Muscle of leg (tissue), 3 donors: ENCODE measurements at regions not wholly inside any gene's neighbourhood (a gene's known extent, or its start where the extent isn't known, plus 50 kb on each side); places are given as distances from the start of the nearest gene placed in this dataset.

ENCODE experiments used
- DNase-seq: peaks from one replicate; pipeline ENCODE4 v3.0.0; 2013
- H3K27ac ChIP-seq: one replicate; pipeline ENCODE4 v1.5.1; 2013; ENCODE audit warnings: mild to moderate bottlenecking, low read length, control low read depth
- H3K27me3 ChIP-seq: one replicate; pipeline ENCODE4 v1.6.1; 2013; ENCODE audit warnings: low read length; ENCODE audit not compliant: control insufficient read depth, insufficient read depth
- H3K36me3 ChIP-seq: one replicate; pipeline ENCODE4 v1.6.1; 2013; ENCODE audit warnings: low read length; ENCODE audit not compliant: control insufficient read depth, insufficient read depth
- H3K4me1 ChIP-seq: one replicate; pipeline ENCODE4 v1.6.1; 2013; ENCODE audit warnings: low read length; ENCODE audit not compliant: control insufficient read depth, insufficient read depth
- H3K4me3 ChIP-seq: one replicate; pipeline ENCODE4 v1.5.1; 2013; ENCODE audit warnings: low read length, control low read depth
- H3K9me3 ChIP-seq: replicated peaks from 2 replicates; pipeline ENCODE4 v1.6.1; 2013; ENCODE audit warnings: low read depth, low read length; ENCODE audit not compliant: control insufficient read depth
- WGBS: methylation state at CpG from one replicate; pipeline ENCODE4 v1.1.5; 2013; ENCODE audit warnings: missing lambda C conversion rate; ENCODE audit not compliant: insufficient coverage; 5-methylcytosine and 5-hydroxymethylcytosine counted together

GRCh38 chr5:114206640-114207039 lies 155.2 kb upstream of the KCNN2 start:
- no peaks in the 10 kb centered on the region for H3K36me3 ChIP-seq
- H3K4me1 ChIP-seq, result no peaks in the 10 kb centered on the region
- no peaks in the 10 kb centered on the region for H3K9me3 ChIP-seq
- WGBS, result 100% methylated on average over 1 of the region's 3 CpGs
- no peak for DNase-seq
- no peaks in the 10 kb centered on the region for H3K27me3 ChIP-seq
- H3K27ac ChIP-seq, result no peak overlapping the region
- H3K4me3 ChIP-seq, result no peak overlapping the region

- Histone ChIP-seq H3K9me3 (no peaks in the 10 kb centered on the region), H3K27ac (no peak overlapping the region), H3K4me1 (no peaks in the 10 kb centered on the region), H3K36me3 (no peaks in the 10 kb centered on the region), H3K4me3 (no peak overlapping the region), H3K27me3 (no peaks in the 10 kb centered on the region)
- WGBS, result no CpG with 5 or more reads among the region's 3 CpGs
- DNase-seq, result no peak
Observed at GRCh38 chr5:114207615-114208014, 154.3 kb upstream of the KCNN2 start.

GRCh38 chr5:114208120-114208519 lies 153.8 kb upstream of the KCNN2 start:
- no peaks in the 10 kb centered on the region for H3K36me3 ChIP-seq
- H3K4me3 ChIP-seq, result no peak overlapping the region
- no peak for DNase-seq
- H3K27ac ChIP-seq, result no peak overlapping the region
- H3K27me3 ChIP-seq, result no peaks in the 10 kb centered on the region
- H3K4me1 ChIP-seq, result no peaks in the 10 kb centered on the region
- no peaks in the 10 kb centered on the region for H3K9me3 ChIP-seq
- WGBS, result no CpG with 5 or more reads among the region's 2 CpGs

- Histone ChIP-seq H3K27ac (no peak overlapping the region), H3K36me3 (no peaks in the 10 kb centered on the region), H3K27me3 (no peaks in the 10 kb centered on the region), H3K9me3 (no peaks in the 10 kb centered on the region), H3K4me3 (no peak overlapping the region), H3K4me1 (no peaks in the 10 kb centered on the region)
- 87% methylated on average over 2 of the region's 2 CpGs for WGBS
- no peak for DNase-seq
Observed at GRCh38 chr5:114208588-114208987, 153.3 kb upstream of the KCNN2 start.

GRCh38 chr5:114210662-114211061 lies 151.2 kb upstream of the KCNN2 start:
- Histone ChIP-seq H3K27ac (no peak overlapping the region), H3K9me3 (no peaks in the 10 kb centered on the region), H3K4me3 (no peak overlapping the region), H3K36me3 (no peaks in the 10 kb centered on the region), H3K27me3 (no peaks in the 10 kb centered on the region), H3K4me1 (no peaks in the 10 kb centered on the region)
- no peak for DNase-seq
- no CpG with 5 or more reads among the region's 3 CpGs for WGBS

- no peak for DNase-seq
- no CpG with 5 or more reads among the region's 1 CpG for WGBS
- no peaks in the 10 kb centered on the region for H3K4me1 ChIP-seq
Observed at GRCh38 chr5:114221807-114222206, 140.1 kb upstream of the KCNN2 start.

GRCh38 chr5:114223866-114224265 lies 138.0 kb upstream of the KCNN2 start:
- DNase-seq, result no peak
- Histone ChIP-seq H3K4me3 (no peak overlapping the region), H3K27ac (no peak overlapping the region), H3K9me3 (peaks cover 10% of the 10 kb centered on the region), H3K27me3 (no peaks in the 10 kb centered on the region), H3K36me3 (no peaks in the 10 kb centered on the region), H3K4me1 (no peaks in the 10 kb centered on the region)
- no CpG with 5 or more reads among the region's 1 CpG for WGBS

More at GRCh38 chr5:114221807-114222206, 140.1 kb upstream of the KCNN2 start:
- Histone ChIP-seq H3K9me3 (peaks cover 20% of the 10 kb centered on the region), H3K4me3 (no peak overlapping the region), H3K27ac (no peak overlapping the region), H3K27me3 (no peaks in the 10 kb centered on the region), H3K36me3 (no peaks in the 10 kb centered on the region)

GRCh38 chr5:114237766-114238165 lies 124.1 kb upstream of the KCNN2 start:
- no peaks in the 10 kb centered on the region for H3K36me3 ChIP-seq
- no peaks in the 10 kb centered on the region for H3K4me1 ChIP-seq
- no peaks in the 10 kb centered on the region for H3K9me3 ChIP-seq
- WGBS, result 100% methylated on average over 1 of the region's 5 CpGs
- no peak for DNase-seq
- no peaks in the 10 kb centered on the region for H3K27me3 ChIP-seq
- no peak overlapping the region for H3K27ac ChIP-seq
- no peak overlapping the region for H3K4me3 ChIP-seq

- Histone ChIP-seq H3K27ac (no peak overlapping the region), H3K4me3 (no peak overlapping the region)
- no peak for DNase-seq
Observed at GRCh38 chr5:114238771-114239313, 123.0 kb upstream of the KCNN2 start.

GRCh38 chr5:114243281-114243971 lies 118.4 kb upstream of the KCNN2 start:
- Histone ChIP-seq H3K4me1 (no peaks in the 10 kb centered on the region), H3K36me3 (no peaks in the 10 kb centered on the region), H3K4me3 (no peak overlapping the region), H3K9me3 (no peaks in the 10 kb centered on the region), H3K27me3 (no peaks in the 10 kb centered on the region), H3K27ac (no peak overlapping the region)
- no CpG with 5 or more reads among the region's 8 CpGs for WGBS
- no peak for DNase-seq

More at GRCh38 chr5:114238771-114239313, 123.0 kb upstream of the KCNN2 start:
- no peaks in the 10 kb centered on the region for H3K9me3 ChIP-seq
- no peaks in the 10 kb centered on the region for H3K4me1 ChIP-seq
- no peaks in the 10 kb centered on the region for H3K36me3 ChIP-seq
- no peaks in the 10 kb centered on the region for H3K27me3 ChIP-seq

- Histone ChIP-seq H3K27me3 (no peaks in the 10 kb centered on the region), H3K4me1 (no peaks in the 10 kb centered on the region), H3K4me3 (no peak overlapping the region), H3K9me3 (no peaks in the 10 kb centered on the region), H3K27ac (no peak overlapping the region), H3K36me3 (no peaks in the 10 kb centered on the region)
- no peak for DNase-seq
- WGBS, result 60% methylated on average over 1 of the region's 1 CpG
Observed at GRCh38 chr5:114243972-114244317, 117.9 kb upstream of the KCNN2 start.
